Islet precursor cell (in vitro differentiated cells): ENCODE measurements at regions not wholly inside any gene's neighbourhood (a gene's known extent, or its start where the extent isn't known, plus 50 kb on each side); places are given as distances from the start of the nearest gene placed in this dataset.

Experiments
- DNase-seq: peaks from one replicate; pipeline ENCODE4 v3.0.0-alpha.2; 2018

GRCh38 chr17:77266891-77267341 lies 126.1 kb downstream of the SEC14L1 start:
- peak; percentile 77 for DNase-seq

- peak; percentile 78 for DNase-seq
Measured at GRCh38 chr17:77269696-77270681, 129.2 kb downstream of the SEC14L1 start.

- DNase-seq, result peak; percentile 96
Measured at GRCh38 chr17:77271411-77271810, 130.6 kb downstream of the SEC14L1 start.

DNA sequence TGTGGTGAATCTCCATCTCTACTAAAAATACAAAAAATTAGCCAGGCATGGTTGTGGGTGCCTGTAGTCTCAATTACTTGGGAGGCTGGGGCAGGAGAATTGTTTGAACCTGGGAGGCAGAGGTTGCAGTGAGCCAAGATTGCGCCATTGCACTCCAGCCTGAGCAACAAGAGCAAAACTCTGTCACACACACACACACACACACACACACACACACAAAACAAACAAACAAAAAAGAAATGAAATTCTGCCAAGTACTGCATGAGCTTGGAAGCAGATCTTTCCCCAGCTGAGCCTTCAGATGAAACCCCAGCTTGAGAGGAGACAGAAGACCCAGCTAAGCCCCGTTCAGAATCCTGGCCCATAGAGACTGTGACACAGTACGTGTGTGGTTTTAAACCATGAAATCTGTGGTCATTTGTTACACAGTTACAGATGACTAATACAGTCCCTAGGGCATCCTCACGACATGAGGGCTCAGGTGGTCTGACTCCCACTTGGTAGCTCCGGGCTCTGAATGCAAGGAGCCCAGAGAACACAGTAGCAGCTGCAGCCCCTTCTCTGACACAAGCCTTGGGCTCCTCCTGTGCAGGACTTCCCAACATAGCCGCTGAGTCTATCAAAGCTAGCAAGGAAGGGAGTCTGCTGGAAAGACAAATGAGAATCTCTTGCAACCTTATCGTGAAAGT lies 132.8 kb downstream of the SEC14L1 start:
- no peak for DNase-seq

GRCh38 chr17:77274096-77274845 lies 133.5 kb downstream of the SEC14L1 start:
- no peak for DNase-seq

- peak; percentile 67 for DNase-seq
Measured at GRCh38 chr17:77279448-77280303, 138.9 kb downstream of the SEC14L1 start.

DNA sequence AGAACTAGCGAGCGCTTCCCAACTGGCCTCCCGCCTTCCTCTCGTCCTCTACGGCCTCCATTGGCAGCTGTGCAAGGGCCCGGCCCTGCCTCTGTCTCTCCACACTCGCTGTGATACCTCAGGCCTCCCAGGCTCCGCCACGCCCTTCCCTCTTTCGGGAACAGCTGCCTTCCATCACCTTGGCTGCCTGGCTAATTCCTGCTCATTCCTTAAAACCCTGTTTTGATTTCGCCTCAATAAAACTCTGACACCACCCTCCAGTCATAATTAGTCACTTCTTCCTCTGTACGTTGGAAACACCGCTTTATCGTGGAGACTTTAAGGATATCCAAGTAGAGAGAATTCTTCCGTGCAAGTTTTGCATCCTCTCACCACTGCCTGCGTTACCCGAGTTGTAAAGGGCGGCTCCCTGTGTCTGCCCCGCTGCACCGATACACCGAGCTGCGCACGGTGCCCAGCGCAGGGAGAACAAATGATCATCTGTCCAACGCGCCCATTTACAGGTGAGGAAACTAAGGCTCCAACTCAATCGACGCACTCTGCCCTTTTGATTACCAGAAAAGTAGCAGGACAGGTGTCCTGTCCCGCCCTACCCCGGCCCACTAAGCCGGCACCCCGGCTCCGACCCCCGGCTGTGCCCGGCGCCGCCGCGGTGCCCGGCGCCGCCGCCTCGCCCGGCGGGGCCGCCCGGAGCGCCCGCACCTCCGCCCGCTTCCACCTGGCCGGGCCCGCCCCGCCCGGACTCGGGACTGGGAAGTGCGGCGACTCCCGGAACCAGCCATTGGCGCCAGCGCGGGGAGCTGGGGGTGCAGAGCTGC lies 139.7 kb downstream of the SEC14L1 start:
- no peak for DNase-seq

DNA sequence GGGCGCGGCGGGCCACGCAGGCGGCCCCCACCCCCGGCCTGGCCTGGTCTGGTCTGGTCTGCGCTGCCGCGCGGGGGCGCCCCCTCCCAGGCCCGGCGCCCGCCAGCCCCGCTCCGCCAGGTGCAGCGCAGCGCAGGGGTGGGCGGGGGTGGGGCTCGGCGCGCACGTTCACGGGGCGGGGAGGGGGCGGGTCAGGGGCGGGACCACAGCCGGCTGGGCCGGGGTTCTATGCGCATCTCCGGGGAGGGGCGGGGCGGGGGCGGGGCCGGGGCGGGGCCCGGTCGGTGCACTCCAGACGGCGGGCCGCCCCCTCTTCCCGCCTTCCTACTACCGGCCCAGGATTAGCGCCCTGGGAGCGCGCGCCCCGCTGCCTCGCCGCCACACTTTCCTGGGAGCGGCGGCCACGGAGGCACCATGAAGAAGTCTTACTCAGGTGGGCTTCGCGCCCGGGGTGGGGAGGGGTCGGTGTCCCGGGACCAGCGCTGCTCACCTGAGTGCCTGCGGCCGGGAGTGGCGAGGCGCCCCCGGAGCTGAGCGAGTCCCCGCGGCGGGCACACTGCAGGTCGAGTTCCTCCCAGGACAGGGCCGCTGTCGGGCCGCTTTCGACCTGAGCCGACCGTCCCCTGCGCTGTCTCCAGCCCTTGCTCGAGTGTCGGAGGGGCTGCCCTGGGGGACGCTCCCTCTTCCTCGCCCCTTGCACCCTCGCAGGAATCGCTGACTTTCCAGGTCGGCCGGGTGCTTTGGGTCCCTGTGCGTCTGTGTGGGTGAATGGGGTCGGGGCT lies 140.5 kb downstream of the SEC14L1 start:
- peak; percentile 90 for DNase-seq

DNA sequence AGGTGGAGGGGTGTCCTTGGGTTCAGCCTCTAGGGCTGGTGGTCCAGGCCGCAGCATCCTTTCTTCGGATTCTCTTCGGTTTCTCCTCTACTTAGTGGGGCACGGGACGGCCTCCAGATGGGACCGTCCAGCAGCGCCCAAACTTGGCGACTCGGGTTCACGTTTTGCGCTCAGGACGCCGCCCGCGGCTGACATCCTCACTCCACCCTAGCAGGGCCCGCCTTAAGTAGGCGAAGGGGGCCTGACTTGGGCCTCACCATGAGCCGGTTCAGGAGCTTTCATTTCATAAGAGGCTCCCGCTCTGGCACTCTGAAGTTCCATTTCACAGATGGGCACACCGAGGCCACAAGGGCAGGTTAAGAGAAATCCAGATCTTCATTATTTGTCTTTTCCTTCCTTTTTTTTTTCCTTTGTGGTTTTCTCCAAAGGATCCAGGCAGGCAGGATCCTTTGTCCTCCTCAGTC lies 141.2 kb downstream of the SEC14L1 start:
- no peak for DNase-seq

- DNase-seq, result no peak
Measured at GRCh38 chr17:77282524-77283515, 142.1 kb downstream of the SEC14L1 start.

- DNase-seq, result no peak
Measured at GRCh38 chr17:77284023-77284617, 143.4 kb downstream of the SEC14L1 start.

GRCh38 chr17:77285594-77286390 lies 145.0 kb downstream of the SEC14L1 start:
- no peak for DNase-seq

DNA sequence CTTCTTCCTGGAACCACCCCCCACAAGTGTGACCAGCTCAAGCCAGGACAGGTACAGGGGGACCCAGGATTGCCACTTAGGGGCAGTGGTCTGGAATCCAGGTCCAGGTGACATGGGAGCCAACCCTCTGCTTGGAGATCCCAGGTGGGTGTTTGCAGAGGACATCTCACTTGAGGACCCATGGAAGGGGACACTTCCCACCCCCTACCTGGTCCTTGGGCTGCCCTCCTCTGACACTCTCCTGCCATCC lies 145.5 kb downstream of the SEC14L1 start:
- DNase-seq, result no peak

- no peak for DNase-seq
Measured at GRCh38 chr17:77286641-77287431, 146.1 kb downstream of the SEC14L1 start.

DNA sequence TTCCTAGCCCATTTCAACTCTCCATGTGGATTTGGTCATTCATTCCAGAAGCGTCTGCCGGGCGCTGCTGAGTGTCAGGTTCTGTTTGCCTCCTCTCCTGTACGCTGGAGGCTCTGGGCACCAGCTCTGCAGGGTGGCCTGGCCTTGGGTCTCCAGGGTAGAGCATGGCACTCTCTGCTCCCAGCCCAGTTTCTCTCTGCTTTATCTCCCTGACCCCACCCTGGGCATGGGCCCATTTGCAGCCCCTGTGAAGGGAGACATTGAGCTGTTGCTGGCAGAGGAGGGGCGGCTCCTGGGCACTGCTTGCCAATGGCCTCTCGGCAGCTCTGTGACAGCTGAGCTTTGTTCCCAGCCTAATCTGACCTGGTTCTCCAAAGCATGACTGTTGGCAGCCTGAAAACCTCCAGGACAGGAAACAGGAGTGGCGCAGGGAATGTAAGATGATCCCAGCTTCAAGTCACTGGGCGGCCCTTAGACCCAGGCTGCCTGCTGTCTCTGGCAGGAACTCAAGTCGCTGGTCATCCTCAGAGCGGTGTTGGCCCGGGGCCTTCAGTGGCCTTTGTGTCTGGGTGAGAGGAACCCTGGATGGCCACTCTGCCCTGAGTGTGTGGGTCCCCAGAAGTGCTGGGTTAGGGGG lies 146.8 kb downstream of the SEC14L1 start:
- peak; percentile 96 for DNase-seq

GRCh38 chr17:77288115-77288619 lies 147.4 kb downstream of the SEC14L1 start:
- no peak for DNase-seq
